NB4 (cell line): ENCODE measurements at regions not wholly inside any gene's neighbourhood (a gene's known extent, or its start where the extent isn't known, plus 50 kb on each side); places are given as distances from the start of the nearest gene placed in this dataset.

Experiments
- DNase-seq: peaks from one replicate; pipeline ENCODE4 v3.0.0; 2010; ENCODE audit warnings: low read depth
- H3K4me3 ChIP-seq: one replicate; pipeline ENCODE4 v1.5.1; 2011; ENCODE audit warnings: mild to moderate bottlenecking, low read depth, low read length, moderate library complexity
- CTCF ChIP-seq: IDR thresholded peaks from one replicate; pipeline ENCODE4 v1.5.1; 2012; ENCODE audit warnings: low read depth, low read length
- MAX ChIP-seq: IDR thresholded peaks from 2 replicates; pipeline ENCODE4 v1.6.1; 2011; ENCODE audit warnings: low read depth, low read length
- MYC ChIP-seq: IDR thresholded peaks from 2 replicates; pipeline ENCODE4 v1.6.1; 2011; ENCODE audit warnings: low read depth, low read length
- POLR2A ChIP-seq: IDR thresholded peaks from 2 replicates; pipeline ENCODE4 v1.6.1; 2011; ENCODE audit warnings: mild to moderate bottlenecking; ENCODE audit not compliant: insufficient read length; ENCODE audit errors: extremely low read depth

GRCh38 chr11:41784513-41785335 lies 325.3 kb upstream of the LRRC4C start:
- no peak overlapping the region for H3K4me3 ChIP-seq
- no peak for TF ChIP-seq CTCF
- no peak for TF ChIP-seq MAX
- TF ChIP-seq POLR2A = no peak
- TF ChIP-seq MYC = no peak
- no peak for DNase-seq

- no peak for DNase-seq
- H3K4me3 ChIP-seq = no peak overlapping the region
- TF ChIP-seq MYC (no peak), POLR2A (no peak)
These were observed 326.6 kb upstream of the LRRC4C start for GRCh38 chr11:41786087-41786486.

GRCh38 chr11:41788177-41788576 lies 328.7 kb upstream of the LRRC4C start:
- TF ChIP-seq MAX (no peak), POLR2A (no peak), MYC (no peak), CTCF (no peak)
- H3K4me3 ChIP-seq = no peak overlapping the region
- no peak for DNase-seq

GRCh38 chr11:41789376-41789775 lies 329.9 kb upstream of the LRRC4C start:
- H3K4me3 ChIP-seq = no peak overlapping the region
- no peak for DNase-seq
- TF ChIP-seq MYC (no peak), MAX (no peak), POLR2A (no peak)

- TF ChIP-seq POLR2A (no peak), MYC (no peak), MAX (no peak), CTCF (no peak)
- no peak overlapping the region for H3K4me3 ChIP-seq
- no peak for DNase-seq
These were observed 335.6 kb upstream of the LRRC4C start for GRCh38 chr11:41795004-41795403.

GRCh38 chr11:41799754-41800153 lies 340.3 kb upstream of the LRRC4C start:
- no peak for DNase-seq
- H3K4me3 ChIP-seq = no peak overlapping the region
- TF ChIP-seq POLR2A (no peak), MAX (no peak), CTCF (no peak), MYC (no peak)
